ENCODE measurements at regions not wholly inside any gene's neighbourhood (a gene's known extent, or its start where the extent isn't known, plus 50 kb on each side); places are given as distances from the start of the nearest gene placed in this dataset.

DNA sequence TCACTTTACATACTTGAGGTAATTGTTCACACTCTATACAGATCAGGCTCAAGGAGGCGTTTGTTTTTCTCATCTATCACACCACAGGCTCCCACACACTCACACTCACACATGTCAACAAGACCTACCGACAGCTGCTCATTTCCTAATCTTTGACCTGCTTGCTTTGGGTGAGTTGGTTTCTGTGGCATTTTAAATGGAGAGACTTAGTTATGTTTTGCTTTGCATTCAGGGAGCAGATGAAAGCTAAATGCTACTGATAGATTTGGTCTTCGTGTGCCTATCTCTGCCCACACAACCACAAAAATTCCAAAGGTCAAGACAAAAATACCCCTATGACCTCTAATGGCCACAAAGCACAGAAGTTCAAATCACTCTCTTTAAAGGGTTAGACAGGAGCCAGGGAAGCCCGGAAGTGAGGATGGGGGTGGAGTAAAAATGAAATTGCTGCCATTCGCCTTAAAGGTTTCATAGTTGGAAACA, 203.5 kb upstream of the G2E3 start:
- TF ChIP-seq, protein P1, sequence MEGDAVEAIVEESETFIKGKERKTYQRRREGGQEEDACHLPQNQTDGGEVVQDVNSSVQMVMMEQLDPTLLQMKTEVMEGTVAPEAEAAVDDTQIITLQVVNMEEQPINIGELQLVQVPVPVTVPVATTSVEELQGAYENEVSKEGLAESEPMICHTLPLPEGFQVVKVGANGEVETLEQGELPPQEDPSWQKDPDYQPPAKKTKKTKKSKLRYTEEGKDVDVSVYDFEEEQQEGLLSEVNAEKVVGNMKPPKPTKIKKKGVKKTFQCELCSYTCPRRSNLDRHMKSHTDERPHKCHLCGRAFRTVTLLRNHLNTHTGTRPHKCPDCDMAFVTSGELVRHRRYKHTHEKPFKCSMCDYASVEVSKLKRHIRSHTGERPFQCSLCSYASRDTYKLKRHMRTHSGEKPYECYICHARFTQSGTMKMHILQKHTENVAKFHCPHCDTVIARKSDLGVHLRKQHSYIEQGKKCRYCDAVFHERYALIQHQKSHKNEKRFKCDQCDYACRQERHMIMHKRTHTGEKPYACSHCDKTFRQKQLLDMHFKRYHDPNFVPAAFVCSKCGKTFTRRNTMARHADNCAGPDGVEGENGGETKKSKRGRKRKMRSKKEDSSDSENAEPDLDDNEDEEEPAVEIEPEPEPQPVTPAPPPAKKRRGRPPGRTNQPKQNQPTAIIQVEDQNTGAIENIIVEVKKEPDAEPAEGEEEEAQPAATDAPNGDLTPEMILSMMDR (conservative IDR thresholded peaks at IDR 0.05; ENCODE audit: low read depth, low read length) = no peak
- TF ChIP-seq EZH2 (IDR thresholded peaks at IDR 0.05; ENCODE audit: borderline replicate concordance, low read depth, low read length, poor library complexity, severe bottlenecking) = no peak
